ENCODE measurements at regions not wholly inside any gene's neighbourhood (a gene's known extent, or its start where the extent isn't known, plus 50 kb on each side); places are given as distances from the start of the nearest gene placed in this dataset.

DNA sequence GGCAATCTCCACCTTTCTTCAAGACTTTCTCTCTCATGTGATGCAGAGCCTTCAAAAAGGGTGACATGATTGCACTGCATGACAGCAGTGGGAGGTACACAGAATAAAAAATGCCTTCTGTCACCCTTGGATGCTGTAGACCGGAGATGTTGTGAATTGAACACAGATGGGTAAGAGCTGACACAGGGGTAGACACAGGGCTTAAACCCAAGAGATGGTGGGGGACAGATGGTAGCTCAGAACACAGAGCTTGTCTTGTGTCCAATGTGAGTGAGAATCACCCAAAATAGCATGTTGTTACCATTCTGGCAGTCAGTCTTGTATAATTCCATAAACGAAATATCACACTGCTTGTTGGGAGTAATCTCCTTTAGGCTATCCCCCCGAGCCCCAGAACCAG is 69.9 kb downstream of the JRKL start:
- H2AFZ ChIP-seq (ENCODE audit: low read length), result no peak overlapping the region
- TF ChIP-seq, protein P1, sequence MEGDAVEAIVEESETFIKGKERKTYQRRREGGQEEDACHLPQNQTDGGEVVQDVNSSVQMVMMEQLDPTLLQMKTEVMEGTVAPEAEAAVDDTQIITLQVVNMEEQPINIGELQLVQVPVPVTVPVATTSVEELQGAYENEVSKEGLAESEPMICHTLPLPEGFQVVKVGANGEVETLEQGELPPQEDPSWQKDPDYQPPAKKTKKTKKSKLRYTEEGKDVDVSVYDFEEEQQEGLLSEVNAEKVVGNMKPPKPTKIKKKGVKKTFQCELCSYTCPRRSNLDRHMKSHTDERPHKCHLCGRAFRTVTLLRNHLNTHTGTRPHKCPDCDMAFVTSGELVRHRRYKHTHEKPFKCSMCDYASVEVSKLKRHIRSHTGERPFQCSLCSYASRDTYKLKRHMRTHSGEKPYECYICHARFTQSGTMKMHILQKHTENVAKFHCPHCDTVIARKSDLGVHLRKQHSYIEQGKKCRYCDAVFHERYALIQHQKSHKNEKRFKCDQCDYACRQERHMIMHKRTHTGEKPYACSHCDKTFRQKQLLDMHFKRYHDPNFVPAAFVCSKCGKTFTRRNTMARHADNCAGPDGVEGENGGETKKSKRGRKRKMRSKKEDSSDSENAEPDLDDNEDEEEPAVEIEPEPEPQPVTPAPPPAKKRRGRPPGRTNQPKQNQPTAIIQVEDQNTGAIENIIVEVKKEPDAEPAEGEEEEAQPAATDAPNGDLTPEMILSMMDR (IDR thresholded peaks at IDR 0.05; ENCODE audit: low read length), result no peak
- no peaks in the 10 kb centered on the region for H3K79me2 ChIP-seq (ENCODE audit: insufficient read depth, low read length)
- H3K9me3 ChIP-seq (ENCODE audit: low read length), result no peaks in the 10 kb centered on the region
- H3F3A ChIP-seq (ENCODE audit: insufficient read depth, low read length), result no peaks in the 10 kb centered on the region
- no peaks in the 10 kb centered on the region for H3K36me3 ChIP-seq (ENCODE audit: insufficient read depth, low read length)
- no peak overlapping the region for H3K4me3 ChIP-seq (ENCODE audit: low read depth, low read length, poor library complexity, severe bottlenecking)
- H3K9ac ChIP-seq (ENCODE audit: low read length), result no peak overlapping the region
- no peak overlapping the region for H3K27ac ChIP-seq (ENCODE audit: low read depth, low read length, poor library complexity, severe bottlenecking)
- no peaks in the 10 kb centered on the region for H3K4me1 ChIP-seq (ENCODE audit: insufficient read depth, low read length, severe bottlenecking)
- no peak overlapping the region for H3K4me2 ChIP-seq (ENCODE audit: low read length)
- H3K27me3 ChIP-seq (ENCODE audit: insufficient read depth, low read length), result no peaks in the 10 kb centered on the region
- H4K20me1 ChIP-seq (ENCODE audit: insufficient read depth, low read length), result no peaks in the 10 kb centered on the region
- H3K9me2 ChIP-seq (ENCODE audit: low read depth, low read length), result no peaks in the 10 kb centered on the region

DNA sequence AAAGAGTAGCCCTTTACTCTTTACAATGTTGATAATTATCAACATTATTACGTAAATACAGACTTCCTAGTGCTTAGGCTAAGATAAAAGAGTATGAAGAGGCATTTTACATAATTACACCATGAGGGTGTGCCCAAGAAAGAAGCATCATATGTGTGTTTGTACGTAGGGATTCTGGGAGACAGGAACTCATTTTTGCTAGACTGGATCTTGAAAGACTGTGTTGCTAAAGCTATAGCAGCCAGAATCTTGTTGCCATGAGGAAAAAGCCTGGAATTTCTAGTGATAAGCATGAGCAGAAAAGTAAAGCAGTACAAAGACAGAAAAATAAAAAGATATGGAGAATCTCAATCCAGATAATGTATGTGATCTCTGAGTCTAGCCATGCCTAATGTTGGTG is 72.1 kb downstream of the JRKL start:
- no peak overlapping the region for H2AFZ ChIP-seq (ENCODE audit: low read length)

DNA sequence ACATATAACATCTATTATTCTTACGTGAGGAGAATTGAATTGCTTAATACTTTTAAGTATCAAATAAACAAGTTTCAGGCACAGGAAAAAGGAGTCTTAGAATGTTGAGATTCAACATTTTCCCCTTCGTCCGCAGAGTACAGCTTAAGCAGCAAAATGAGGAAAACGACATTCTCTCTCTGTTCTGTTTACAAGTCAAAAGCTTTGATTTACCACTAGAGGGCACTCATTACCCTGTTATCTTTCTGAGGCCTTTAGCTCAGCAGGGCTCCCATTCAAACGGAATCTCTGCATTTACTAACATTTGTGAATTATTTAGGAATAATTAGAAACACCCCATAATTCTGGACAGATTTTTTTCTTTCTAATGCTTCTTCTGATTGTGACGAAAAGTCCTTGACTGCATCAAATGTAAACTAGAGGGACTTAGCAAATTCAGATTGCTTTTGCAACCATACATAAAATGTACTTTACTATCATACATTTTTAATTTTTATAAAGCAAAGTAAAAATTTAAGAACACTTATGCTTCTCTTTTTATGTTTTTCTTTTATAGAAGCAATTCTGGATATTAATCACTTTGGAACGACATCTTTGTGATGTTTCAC is 75.0 kb downstream of the JRKL start:
- Histone ChIP-seq H3K27me3 (ENCODE audit: insufficient read depth, low read length) (no peaks in the 10 kb centered on the region), H3F3A (ENCODE audit: insufficient read depth, low read length) (no peaks in the 10 kb centered on the region), H3K4me1 (ENCODE audit: insufficient read depth, low read length, severe bottlenecking) (no peaks in the 10 kb centered on the region), H3K9ac (ENCODE audit: low read length) (no peak overlapping the region), H3K27ac (ENCODE audit: low read depth, low read length, poor library complexity, severe bottlenecking) (no peak overlapping the region), H3K9me3 (ENCODE audit: low read length) (no peaks in the 10 kb centered on the region), H3K79me2 (ENCODE audit: insufficient read depth, low read length) (no peaks in the 10 kb centered on the region), H3K36me3 (ENCODE audit: insufficient read depth, low read length) (no peaks in the 10 kb centered on the region), H4K20me1 (ENCODE audit: insufficient read depth, low read length) (no peaks in the 10 kb centered on the region), H3K9me2 (ENCODE audit: low read depth, low read length) (no peaks in the 10 kb centered on the region), H3K4me3 (ENCODE audit: low read depth, low read length, poor library complexity, severe bottlenecking) (no peak overlapping the region), H2AFZ (ENCODE audit: low read length) (no peak overlapping the region), H3K4me2 (ENCODE audit: low read length) (no peak overlapping the region)
- no peak for TF ChIP-seq EZH2 (IDR thresholded peaks at IDR 0.05; ENCODE audit: borderline replicate concordance, low read length)
- TF ChIP-seq, protein P1 (IDR thresholded peaks at IDR 0.05; ENCODE audit: low read length), result peak; percentile 72

More for the DNA sequence above, 72.1 kb downstream of the JRKL start:
- H3K4me3 ChIP-seq (ENCODE audit: low read depth, low read length, poor library complexity, severe bottlenecking), result no peak overlapping the region
- no peaks in the 10 kb centered on the region for H3K9me3 ChIP-seq (ENCODE audit: low read length)
- no peak for TF ChIP-seq EZH2 (IDR thresholded peaks at IDR 0.05; ENCODE audit: borderline replicate concordance, low read length)
- TF ChIP-seq, protein P1 (IDR thresholded peaks at IDR 0.05; ENCODE audit: low read length), result no peak
- H3K4me2 ChIP-seq (ENCODE audit: low read length), result no peak overlapping the region
- H3K4me1 ChIP-seq (ENCODE audit: insufficient read depth, low read length, severe bottlenecking), result no peaks in the 10 kb centered on the region
- no peaks in the 10 kb centered on the region for H3K9me2 ChIP-seq (ENCODE audit: low read depth, low read length)
- no peaks in the 10 kb centered on the region for H3K36me3 ChIP-seq (ENCODE audit: insufficient read depth, low read length)
- no peaks in the 10 kb centered on the region for H3K27me3 ChIP-seq (ENCODE audit: insufficient read depth, low read length)
- H3F3A ChIP-seq (ENCODE audit: insufficient read depth, low read length), result no peaks in the 10 kb centered on the region
- no peaks in the 10 kb centered on the region for H3K79me2 ChIP-seq (ENCODE audit: insufficient read depth, low read length)
- no peaks in the 10 kb centered on the region for H4K20me1 ChIP-seq (ENCODE audit: insufficient read depth, low read length)
- no peak overlapping the region for H3K9ac ChIP-seq (ENCODE audit: low read length)
- no peak overlapping the region for H3K27ac ChIP-seq (ENCODE audit: low read depth, low read length, poor library complexity, severe bottlenecking)
